Right lung (tissue), 2 donors: ENCODE measurements at regions not wholly inside any gene's neighbourhood (a gene's known extent, or its start where the extent isn't known, plus 50 kb on each side); places are given as distances from the start of the nearest gene placed in this dataset.
"Not testable (repeated sequence)": the region's sequence is repeated elsewhere in the genome, so short reads cannot be mapped to it uniquely, and the experiment has no call there.

ENCODE experiments used
- DNase-seq, 2 donors: peaks; one replicate each; pipeline ENCODE4 v3.0.0-alpha.2; 2013

GRCh38 chr9:95584176-95584575 lies 67.4 kb upstream of the PTCH1 start:
- no peak for DNase-seq

- DNase-seq: no peak
Measured at GRCh38 chr9:95581900-95582299, 65.1 kb upstream of the PTCH1 start.

GRCh38 chr9:95580812-95581761 lies 64.3 kb upstream of the PTCH1 start:
- no peak for DNase-seq

GRCh38 chr9:95574866-95575553 lies 58.2 kb upstream of the PTCH1 start:
- no peak for DNase-seq

GRCh38 chr9:95574176-95574575 lies 57.4 kb upstream of the PTCH1 start:
- DNase-seq: no peak

- DNase-seq: no peak
Measured at GRCh38 chr9:95573463-95573862, 56.7 kb upstream of the PTCH1 start.

- DNase-seq: no peak
Measured at GRCh38 chr9:95572381-95573151, 55.8 kb upstream of the PTCH1 start.

GRCh38 chr9:95570646-95571045 lies 53.9 kb upstream of the PTCH1 start:
- DNase-seq: no peak

- DNase-seq: no peak
Measured at GRCh38 chr9:95570150-95570549, 53.4 kb upstream of the PTCH1 start.

GRCh38 chr9:95568735-95569134 lies 52.0 kb upstream of the PTCH1 start:
- not testable (repeated sequence) for DNase-seq
